ENCODE measurements at regions not wholly inside any gene's neighbourhood (a gene's known extent, or its start where the extent isn't known, plus 50 kb on each side); places are given as distances from the start of the nearest gene placed in this dataset.

DNA sequence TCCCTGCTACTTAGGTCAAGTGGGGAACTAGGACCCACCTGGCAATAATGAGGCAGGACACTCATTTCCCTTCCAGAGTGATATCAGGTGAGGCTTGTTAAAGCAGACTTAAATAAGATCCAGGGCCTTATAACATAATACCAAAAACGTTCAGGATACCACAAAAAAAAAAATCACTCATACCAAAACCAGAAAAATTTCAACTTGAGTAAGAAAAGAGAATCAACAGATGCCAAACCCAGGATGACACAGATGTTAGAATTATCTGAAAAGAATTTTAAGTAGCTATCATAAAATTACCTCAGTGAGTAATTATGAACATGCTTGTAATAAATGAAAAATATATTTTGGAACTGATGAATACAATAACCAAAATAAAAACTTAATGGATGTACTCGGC lies 255.6 kb upstream of the OSR1 start:
- TF ChIP-seq, protein P1, sequence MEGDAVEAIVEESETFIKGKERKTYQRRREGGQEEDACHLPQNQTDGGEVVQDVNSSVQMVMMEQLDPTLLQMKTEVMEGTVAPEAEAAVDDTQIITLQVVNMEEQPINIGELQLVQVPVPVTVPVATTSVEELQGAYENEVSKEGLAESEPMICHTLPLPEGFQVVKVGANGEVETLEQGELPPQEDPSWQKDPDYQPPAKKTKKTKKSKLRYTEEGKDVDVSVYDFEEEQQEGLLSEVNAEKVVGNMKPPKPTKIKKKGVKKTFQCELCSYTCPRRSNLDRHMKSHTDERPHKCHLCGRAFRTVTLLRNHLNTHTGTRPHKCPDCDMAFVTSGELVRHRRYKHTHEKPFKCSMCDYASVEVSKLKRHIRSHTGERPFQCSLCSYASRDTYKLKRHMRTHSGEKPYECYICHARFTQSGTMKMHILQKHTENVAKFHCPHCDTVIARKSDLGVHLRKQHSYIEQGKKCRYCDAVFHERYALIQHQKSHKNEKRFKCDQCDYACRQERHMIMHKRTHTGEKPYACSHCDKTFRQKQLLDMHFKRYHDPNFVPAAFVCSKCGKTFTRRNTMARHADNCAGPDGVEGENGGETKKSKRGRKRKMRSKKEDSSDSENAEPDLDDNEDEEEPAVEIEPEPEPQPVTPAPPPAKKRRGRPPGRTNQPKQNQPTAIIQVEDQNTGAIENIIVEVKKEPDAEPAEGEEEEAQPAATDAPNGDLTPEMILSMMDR (conservative IDR thresholded peaks at IDR 0.05), result no peak
- TF ChIP-seq EZH2 (IDR thresholded peaks at IDR 0.05; ENCODE audit: low read depth), result no peak
